GM19043 (cell line): ENCODE measurements at regions not wholly inside any gene's neighbourhood (a gene's known extent, or its start where the extent isn't known, plus 50 kb on each side); places are given as distances from the start of the nearest gene placed in this dataset.

ENCODE experiments used
- ATAC-seq: cut with Tn5 transposase; IDR thresholded peaks from one replicate; pipeline ENCODE4 v1.9.1; 2021; ENCODE audit warnings: low read depth; ENCODE audit not compliant: unreplicated experiment

DNA sequence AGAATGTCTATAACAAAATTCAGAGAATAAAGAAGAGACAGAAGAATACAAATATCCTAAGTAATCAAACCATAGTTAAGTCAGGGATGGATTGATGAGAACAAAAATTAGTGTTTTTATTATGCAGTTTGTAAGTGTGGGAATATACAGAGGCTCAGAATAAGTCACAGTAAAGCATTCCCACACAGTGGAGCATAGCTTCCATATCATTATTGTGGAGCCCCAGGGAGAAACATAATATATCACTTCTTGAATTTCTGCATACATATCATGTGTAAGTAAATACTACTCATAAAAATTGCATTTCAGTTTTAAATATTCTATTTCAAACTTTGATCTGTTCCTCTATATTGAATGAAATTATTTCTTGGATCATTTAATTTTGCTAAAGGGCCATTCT lies 790.4 kb downstream of the PLA2G4A start:
- no peak for ATAC-seq

DNA sequence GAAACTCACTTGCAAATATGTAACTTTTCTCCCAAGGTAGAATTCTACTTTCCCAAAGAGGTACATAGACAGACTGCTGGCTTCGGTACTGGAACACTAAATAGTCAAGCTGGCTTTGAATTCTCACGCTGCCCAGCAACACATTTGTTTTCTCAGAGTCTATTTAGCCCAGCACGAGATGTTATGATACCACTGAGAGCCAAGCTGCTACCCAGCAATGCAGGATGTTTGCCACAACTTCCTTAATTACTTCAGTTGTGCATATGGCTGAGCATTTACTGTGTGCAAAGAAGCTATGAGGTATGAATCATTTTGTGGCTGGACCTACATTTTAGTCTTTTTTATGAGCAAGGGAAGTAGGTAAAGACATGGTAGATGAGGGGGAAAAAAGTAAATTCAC lies 793.2 kb downstream of the PLA2G4A start:
- no peak for ATAC-seq

DNA sequence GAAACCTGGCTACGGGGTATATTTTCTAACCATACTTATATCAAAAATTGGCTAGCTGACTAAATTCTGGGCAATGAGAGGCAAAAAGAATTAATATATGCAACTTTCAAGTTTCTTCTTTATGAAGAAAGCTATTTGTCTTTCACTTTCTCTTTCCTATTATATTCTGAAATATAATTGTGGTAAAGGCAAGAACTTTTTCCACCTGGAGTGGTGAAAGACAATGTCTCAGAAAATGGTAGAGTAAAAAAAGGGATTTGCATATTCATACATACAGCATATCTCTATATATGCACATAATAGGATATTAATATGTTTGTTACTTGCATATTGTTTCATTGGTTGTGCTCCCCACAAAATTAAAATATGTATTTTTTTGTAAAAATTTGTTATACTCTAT lies 793.8 kb downstream of the PLA2G4A start:
- no peak for ATAC-seq

DNA sequence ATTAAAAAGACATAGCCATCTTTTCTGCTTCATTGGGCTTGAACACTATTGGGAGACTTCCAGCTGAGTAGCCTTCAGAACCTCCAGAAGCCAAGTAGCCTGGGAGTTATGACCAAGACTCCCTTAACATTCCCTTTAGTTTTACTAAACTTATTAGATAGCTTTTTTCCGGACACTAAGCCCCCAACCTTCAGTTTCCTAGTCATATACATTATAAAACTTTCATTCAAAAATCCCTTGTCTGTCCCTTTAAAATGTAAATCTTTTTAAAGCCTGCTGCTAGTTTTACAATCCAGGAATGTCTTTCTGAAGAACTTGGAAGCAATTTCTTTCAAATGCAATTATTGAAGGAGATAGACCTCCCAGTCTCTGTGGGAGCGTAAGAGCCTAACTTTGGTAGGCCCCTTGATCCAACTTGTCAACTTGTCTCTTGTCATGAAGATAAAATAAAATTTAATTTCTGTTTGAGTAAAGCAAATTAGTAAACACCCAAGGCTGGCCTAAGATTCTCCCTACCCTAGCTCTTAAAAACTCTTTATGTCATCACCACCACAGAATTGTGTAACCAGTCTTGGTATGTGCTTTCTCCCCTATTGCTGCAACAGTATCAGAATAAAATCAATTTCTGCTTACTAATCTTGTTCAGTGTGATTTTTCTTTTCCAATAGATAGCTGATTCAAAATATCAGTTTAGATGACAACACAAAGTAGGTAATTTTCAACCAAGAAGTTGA lies 796.2 kb downstream of the PLA2G4A start:
- no peak for ATAC-seq

DNA sequence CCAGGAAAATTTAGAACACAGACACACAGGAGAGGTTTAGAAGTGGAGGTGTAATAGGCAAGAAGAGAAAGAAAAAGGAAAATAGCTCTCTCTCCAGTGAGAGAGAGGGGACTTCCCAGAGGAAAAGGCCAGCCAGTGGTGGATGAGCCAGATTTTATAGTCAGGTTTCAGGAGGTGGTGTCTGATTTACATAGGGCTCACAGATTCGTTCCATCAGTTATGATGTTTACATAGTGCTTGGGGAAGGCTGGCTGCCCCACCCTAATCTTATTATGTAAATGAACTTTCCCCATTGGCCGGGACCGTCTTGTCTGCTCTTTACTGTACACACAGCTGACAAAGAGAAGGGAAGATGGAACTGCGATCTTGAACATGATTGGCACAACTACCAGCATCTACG lies 797.3 kb downstream of the PLA2G4A start:
- no peak for ATAC-seq

DNA sequence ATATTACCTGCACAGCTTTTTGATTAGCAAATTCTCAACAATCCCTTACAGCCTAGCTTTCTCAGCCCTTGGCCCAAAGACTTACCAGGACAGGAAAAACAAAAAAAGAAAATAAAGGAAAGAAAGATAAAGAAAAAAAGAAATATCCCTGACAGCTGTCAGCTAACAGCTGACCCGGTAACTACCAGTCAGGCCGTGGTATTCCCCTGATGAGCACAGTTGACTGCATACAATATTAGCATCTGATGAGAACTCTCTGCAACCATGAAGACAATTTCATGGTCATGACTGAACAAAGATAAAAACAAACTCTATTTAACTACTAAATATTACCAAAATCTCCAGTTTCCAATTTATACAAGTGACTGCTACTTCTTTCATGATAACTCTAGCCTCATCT lies 798.8 kb downstream of the PLA2G4A start:
- no peak for ATAC-seq

DNA sequence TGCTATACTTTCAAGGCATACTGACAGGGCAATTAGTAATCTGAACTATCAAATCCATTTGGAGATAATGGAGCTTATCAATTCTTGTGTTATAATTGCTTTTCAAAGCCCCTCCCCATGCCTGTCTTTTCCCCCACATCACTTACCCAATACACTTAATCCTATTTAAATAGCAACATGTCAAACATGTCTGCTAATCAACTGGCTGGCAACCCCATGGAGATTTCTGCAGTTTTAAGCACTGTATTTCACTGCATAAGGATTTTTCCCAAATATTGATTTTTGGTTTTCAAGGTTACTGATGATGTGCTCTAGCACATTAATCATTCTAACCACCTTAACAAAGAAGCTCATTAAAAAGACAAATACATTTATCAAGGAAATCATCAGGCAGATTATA lies 800.3 kb downstream of the PLA2G4A start:
- ATAC-seq = no peak

DNA sequence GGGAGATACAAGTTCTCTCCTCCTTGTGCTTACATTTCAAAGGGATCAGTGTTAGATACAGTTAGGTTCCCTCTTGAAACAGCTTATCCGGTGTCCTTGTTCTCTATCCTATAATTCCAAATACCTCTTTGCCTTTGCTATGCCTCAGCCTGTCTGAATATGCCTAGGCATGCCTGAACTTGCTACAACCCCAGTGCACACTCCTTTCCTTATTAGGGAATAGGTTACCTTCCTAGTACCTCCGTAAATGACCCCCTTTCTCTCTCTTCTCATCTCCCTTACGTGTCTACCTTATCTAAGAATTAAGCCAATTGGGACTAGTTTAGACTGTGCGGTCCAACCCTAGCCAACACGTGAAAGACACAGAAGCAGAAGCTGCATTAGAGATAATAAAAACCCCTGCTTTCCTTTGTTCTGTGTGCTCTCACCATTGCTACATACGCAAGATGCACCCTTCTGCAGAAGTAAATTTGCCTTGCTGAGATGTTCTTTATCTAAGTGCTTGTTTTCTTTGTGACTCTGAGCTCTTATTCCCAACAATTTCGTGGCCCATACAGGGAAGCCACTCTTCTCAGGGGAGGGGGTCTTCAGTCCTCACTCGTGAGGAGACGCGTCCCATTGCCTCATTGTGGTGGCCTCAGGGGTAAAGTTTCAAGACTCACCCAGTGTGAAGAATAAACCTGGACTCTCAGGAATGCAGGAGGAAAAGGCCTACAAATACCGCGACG lies 802.1 kb downstream of the PLA2G4A start:
- no peak for ATAC-seq

DNA sequence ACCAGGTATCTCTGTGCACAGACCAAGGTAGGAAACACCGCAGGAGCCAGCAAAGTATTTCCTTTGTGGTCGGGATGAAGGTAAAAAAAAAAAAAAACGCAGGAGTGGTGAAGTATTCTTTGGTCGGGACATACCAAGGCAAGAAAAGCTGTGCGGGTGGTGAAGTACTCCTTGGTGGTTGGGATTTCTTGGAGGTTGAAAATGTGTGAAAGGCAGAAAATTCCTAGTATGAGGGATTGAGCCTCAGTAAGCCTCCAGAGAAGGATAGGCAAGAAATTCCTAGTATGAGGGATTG lies 802.6 kb downstream of the PLA2G4A start:
- ATAC-seq = no peak

DNA sequence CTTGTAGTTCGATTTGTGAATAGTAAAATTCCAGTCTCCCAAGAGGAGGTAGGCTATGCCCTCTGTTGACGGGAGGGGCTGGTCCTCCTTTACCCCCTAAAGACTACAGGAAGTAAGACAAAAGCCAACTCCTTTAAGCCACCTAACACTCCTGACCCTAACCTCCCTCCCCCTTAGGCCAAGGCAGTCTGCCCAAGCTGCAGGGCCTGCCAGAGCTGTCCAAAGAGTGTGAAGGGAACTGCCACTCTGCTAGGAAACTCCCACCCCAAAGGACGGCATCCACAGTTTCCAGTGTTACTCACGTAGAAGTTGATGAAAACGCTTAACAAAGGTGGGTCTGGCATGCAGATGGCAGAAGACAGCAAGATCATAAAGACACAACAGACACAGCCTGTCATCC lies 803.2 kb downstream of the PLA2G4A start:
- no peak for ATAC-seq

DNA sequence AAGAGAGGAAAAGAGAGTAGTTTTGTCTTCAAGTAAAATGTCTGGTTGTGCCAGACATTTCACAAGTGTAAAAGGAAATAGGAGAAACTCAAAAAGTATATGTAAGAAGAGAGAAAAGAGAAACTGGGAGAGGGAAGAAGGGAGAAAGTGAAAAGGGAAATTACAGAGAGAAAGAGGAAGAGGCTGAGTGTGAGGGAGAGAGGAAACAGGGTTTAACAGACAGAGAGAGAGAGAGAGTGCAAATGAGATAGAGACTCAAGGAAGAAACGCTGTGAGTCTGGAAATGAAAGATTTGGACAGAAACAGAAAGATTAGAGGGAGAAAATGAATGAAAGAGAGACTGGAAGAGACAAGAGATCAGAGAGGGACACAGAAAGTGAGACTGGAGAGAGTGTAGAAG lies 806.2 kb downstream of the PLA2G4A start:
- no peak for ATAC-seq

DNA sequence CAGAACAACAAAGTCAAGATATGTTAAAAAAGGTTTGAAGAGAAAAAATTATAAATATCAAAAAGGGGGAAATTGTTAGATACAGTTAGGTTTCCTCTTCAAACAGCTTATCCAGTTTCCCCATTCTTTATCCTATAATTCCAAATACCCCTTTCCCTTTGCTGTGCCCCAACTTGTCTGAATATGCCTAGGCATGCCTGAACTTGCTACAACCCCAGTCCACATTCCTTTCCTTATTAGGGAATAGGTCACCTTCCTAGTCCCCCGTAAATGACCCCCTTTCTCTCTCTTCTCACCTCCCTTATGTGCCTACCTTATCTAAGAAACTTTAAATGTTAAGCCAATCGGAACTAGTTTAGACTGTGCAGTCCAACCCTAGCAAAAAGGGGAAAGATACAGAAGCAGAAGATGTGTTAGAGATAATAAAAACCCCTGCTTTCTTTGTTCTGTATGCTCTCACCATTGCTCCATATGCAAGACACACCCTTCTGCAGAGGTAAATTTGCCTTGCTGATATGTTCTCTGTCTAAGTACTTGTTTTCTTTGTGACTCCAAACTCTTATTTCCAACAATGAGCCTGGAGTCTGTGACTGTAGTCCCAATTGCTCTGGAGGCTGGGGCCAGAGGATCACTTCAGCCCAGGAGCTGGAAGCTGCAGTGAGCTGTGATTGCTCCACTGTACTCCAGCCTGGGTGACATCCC lies 810.1 kb downstream of the PLA2G4A start:
- no peak for ATAC-seq

DNA sequence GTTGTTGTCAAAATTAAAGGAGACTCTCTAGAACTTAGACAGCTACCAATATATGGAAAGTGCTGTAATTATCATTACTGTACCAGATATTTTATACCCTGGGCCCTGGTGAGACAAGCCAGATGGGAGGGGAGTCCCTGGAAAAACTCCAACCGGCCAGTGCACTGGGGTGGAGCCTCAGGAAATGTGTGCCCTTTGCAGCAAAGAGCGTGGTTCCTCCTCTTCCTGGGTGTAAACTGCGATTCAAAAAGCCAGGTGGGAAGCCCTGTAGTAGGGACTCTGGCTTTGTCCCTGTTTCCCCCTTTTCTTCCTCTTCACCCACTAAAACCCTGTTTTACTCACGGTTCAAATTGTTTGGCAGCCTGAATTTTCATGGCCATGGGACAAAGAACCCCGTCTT lies 812.3 kb downstream of the PLA2G4A start:
- no peak for ATAC-seq

DNA sequence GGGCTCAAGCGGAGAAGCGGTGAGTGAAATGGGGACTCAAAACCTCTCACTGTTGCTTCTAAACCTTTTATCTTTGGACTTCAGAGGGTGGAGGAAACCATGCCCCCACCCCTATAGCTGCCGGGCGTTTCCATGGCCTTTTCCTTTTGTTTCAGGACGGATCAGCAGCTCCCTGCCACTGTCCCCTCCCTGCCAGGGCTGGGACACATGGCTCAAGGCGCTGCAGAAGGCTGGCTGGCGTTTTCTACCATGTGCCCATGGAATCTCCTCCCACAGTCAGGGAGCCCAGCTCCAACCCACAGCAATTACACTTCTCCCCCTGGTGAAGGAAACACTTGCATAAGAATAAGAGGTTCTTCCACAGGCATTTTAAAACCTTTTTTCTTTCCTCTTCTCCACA lies 812.7 kb downstream of the PLA2G4A start:
- ATAC-seq = no peak

DNA sequence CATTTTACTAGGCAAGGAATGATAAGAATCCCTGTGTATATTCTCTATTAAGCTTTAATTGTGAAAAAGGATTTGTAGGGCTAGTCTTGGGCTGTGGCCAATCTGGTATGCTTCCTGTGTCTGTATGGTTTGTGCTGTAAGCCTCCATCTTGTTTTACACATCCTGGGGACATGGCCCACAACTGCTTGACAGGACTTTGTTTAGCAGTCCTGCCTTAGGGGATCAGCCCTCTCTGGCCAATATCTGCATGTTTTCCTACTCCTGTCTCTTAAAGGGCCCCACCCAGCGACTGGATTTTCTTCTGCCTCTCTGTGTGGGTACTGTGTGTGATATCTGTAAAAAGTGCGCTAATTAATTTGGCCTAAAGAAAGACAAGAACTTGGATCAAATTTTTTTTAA lies 813.2 kb downstream of the PLA2G4A start:
- no peak for ATAC-seq

DNA sequence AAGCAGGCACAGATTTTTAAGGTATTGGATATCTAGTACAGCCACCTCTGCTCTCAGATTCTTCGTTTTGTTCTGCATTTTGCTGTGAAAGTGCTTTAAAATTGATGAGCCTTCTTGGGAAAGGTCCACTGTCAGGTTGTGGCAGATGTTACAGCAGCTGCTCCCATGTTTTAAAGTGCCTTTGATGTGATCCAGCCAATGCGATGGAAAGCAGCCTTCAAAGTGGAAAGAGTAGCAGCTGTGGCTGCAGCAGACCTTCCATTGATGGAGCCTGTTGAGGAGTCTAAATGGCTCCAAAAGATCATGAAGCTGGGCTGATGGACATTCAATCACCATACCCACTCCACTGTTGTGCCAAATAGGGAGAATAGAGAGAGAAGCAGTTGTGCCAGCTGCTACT lies 816.9 kb downstream of the PLA2G4A start:
- ATAC-seq = no peak

DNA sequence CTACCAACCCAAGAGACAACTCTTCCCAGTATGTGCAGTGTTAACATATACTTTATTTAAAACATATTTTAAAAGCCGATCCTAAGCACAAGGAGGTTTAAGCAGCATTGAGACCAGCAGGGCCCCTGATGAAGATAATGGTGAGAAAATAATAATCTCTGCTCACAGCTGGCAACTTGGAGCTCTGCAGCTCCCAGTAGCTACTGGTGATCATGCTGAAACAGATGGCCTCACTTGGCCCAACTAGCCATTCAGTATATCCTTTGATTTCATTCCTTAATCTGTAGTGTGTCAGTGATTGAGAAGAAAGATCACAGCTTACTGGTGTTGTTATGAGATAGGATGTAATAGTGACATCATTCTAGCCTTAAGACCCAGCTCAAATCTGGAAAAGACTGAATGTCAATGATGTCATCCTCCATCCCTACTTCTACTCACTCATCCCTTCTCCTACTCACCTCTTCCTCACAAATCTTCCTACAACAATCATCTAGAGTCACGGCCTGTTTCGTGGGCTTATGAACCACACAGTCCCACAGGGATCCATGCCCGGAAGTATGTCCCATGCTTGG lies 817.9 kb downstream of the PLA2G4A start:
- ATAC-seq = no peak

DNA sequence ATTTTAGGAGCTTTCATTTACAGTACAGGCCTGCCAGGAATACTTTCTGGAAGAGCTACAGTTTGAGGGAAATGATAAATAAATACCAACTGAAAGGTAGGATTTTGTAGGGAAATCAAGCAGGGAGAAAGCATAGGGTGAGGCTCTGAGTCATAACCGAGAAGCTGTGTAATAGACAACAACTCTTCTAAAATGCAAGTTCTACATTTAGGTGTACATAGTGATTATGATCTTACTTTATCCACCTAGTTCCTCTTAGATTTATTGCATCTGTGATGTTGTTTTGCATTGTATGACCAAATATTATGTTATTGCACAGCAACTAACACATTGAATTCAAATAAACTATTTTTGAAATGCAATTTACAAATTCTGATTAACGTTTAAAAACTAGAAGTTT lies 819.3 kb downstream of the PLA2G4A start:
- ATAC-seq = no peak

DNA sequence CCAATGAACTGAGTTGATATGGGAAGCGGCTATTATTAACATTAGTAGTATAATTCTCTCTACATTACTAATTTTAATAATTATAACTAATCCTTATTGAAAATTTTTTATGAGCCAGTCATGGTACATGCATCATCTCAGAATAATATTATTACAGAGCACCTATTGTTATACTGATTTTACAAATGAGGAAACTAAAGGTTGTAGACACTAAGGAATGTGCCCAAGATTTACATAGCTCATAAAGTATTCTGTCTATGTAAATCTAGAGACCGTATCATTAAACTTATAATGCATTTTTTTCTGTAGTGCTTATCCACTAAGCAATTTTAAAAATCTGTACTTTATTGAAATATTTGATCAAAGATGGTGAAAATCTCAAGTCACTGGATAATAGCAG lies 825.9 kb downstream of the PLA2G4A start:
- no peak for ATAC-seq

DNA sequence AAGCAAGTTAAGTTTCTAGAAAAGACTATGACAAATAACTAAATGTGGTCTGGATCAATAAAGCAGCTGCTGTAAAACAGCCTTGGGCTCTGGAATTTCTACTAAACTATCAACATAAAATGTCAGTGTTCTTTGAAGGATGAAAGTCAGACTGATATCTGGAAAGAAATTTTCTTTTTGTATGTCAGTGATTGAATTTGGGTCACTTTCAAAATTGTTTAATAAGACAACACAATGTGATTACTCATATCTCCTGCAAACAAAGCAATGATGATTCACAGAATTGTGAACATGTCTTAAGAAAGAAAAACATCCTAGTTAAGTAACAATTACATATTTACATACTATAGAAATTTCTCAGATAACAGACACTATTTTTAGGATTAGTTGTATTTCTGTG lies 826.4 kb downstream of the PLA2G4A start:
- ATAC-seq = no peak

DNA sequence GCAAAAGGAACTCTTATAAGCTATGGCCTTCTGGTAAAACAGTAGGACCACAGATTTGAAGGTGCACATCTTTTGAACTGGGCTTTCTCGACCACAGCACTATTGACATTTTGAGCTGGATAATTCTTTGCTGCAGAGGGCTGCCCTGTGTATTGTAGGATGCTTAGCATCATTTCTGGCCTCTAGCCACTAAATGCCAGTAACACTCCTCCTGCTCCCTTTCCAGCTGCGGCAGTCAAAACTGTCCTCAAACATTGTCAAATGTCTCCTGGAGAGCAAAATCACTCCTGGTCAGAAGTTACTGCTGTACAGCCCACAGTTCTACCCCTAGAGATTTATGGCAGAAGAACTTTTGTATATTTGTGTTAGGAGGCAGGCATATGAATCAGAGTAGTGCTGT lies 836.7 kb downstream of the PLA2G4A start:
- ATAC-seq = no peak

DNA sequence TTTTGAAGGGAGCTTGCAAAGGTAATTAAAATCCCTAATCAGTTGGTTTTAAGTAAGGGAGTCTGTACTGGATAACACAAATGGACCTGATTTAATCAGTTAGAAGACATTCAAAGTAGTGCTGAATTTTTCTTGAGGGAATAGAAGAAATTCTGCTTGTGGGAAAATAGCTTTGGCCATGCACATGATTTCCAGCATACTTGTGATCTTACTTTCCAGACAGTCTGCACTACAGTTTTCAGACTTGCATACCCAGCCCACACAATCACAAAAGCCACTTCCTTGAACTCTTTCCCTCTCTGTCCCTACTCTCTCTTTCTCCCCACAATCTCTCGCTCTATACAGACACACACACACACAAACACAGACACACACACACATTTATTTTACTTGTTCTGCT lies 852.1 kb downstream of the PLA2G4A start:
- ATAC-seq = no peak
